ENCODE measurements at regions not wholly inside any gene's neighbourhood (a gene's known extent, or its start where the extent isn't known, plus 50 kb on each side); places are given as distances from the start of the nearest gene placed in this dataset.

GRCh38 chrX:36869457-36869856 is 138.7 kb upstream of the FAM47C start:
- TF ChIP-seq POLR2A (IDR thresholded peaks at IDR 0.05; ENCODE audit: low read length) (no peak), GATA1 (IDR thresholded peaks at IDR 0.05; ENCODE audit: low read depth, low read length) (no peak)
